ENCODE measurements at regions not wholly inside any gene's neighbourhood (a gene's known extent, or its start where the extent isn't known, plus 50 kb on each side); places are given as distances from the start of the nearest gene placed in this dataset.
"Not testable (repeated sequence)": the region's sequence is repeated elsewhere in the genome, so short reads cannot be mapped to it uniquely, and the experiment has no call there.

- H3K4me1 ChIP-seq (replicated peaks in 1 of 4; ENCODE audit: control insufficient read depth in 3 of 4, insufficient read depth in 4 of 4, low read length in 3 of 4); H3K23me2 ChIP-seq (ENCODE audit: low read depth, low read length); H3K14ac ChIP-seq (ENCODE audit: insufficient read length); H2BK20ac ChIP-seq (ENCODE audit: low read length); H2BK12ac ChIP-seq (ENCODE audit: low read depth, low read length); H3K4ac ChIP-seq (replicated peaks; ENCODE audit: insufficient read length, low read depth, low read length); H4K8ac ChIP-seq (ENCODE audit: extremely low read depth, insufficient read depth, low read length); H3K4me2 ChIP-seq (ENCODE audit: insufficient read depth in 1 of 2, low read depth in 2 of 2, low read length in 2 of 2); H3K4me3 ChIP-seq (ENCODE audit: extremely low read depth in 1 of 4, insufficient read depth in 2 of 4, low read depth in 3 of 4, low read length in 4 of 4); H3K79me2 ChIP-seq (ENCODE audit: control insufficient read depth in 1 of 2, insufficient read depth in 2 of 2, low read length in 2 of 2); H3K36me3 ChIP-seq (ENCODE audit: control insufficient read depth in 2 of 4, insufficient read depth in 4 of 4, low read length in 3 of 4); DNase-seq (ENCODE audit: low read depth in 1 of 2, low spot score in 2 of 2); H3K23ac ChIP-seq (ENCODE audit: insufficient read length); H3K9ac ChIP-seq (replicated peaks in 1 of 4; ENCODE audit: extremely low read depth in 1 of 4, low read depth in 3 of 4, low read length in 3 of 4); H3K9me3 ChIP-seq (ENCODE audit: insufficient read depth in 2 of 2, low read depth in 1 of 2, low read length in 1 of 2); H2BK15ac ChIP-seq (ENCODE audit: low read length); H2BK5ac ChIP-seq (ENCODE audit: low read depth, low read length); H3K79me1 ChIP-seq (ENCODE audit: low read depth, low read length); H4K91ac ChIP-seq (replicated peaks; ENCODE audit: insufficient read length, low read length); H3K27ac ChIP-seq (ENCODE audit: low read depth, low read length); FAIRE-seq; H3K27me3 ChIP-seq (replicated peaks in 1 of 4; ENCODE audit: control insufficient read depth in 3 of 4, extremely low read depth in 1 of 4, insufficient read depth in 3 of 4, low read length in 3 of 4); H4K5ac ChIP-seq (ENCODE audit: insufficient read length, low read depth, low read length); H4K20me1 ChIP-seq (replicated peaks in 1 of 2; ENCODE audit: control insufficient read depth in 1 of 2, insufficient read depth in 2 of 2, low read length in 2 of 2); H2AFZ ChIP-seq (ENCODE audit: low read length); H3K18ac ChIP-seq (ENCODE audit: extremely low read depth, low read length); H2BK120ac ChIP-seq (replicated peaks; ENCODE audit: low read depth, low read length); H3K56ac ChIP-seq (replicated peaks; ENCODE audit: insufficient read length, low read depth, low read length); H2AK5ac ChIP-seq (ENCODE audit: low read depth, low read length): not testable (repeated sequence)
- POLR2A ChIA-PET (ENCODE audit: partially characterized antibody): interaction anchor here (0.6 kb wide), 1 partner anchor 28 kb away, joined by 4 read pairs; no protein-coding TSS in a partner anchor
- CTCF ChIA-PET (ENCODE audit: partially characterized antibody): interaction anchor here (1.5 kb wide), 1 partner anchor 11 kb away, joined by 6 read pairs; no protein-coding TSS in a partner anchor
- WGBS, 2 experiments (ENCODE audit: extremely low coverage in 1 of 2, insufficient coverage in 1 of 2, insufficient read length in 1 of 2, insufficient replicate concordance in 2 of 2, low coverage in 1 of 2, low lambda C conversion rate in 2 of 2, missing lambda C conversion rate in 1 of 2): 83% methylated on average over 5 of the region's 5 CpGs; no CpG with 5 or more reads in 1 of the 2 experiments
Observed at GRCh38 chr5:91308157-91308556, 75.0 kb downstream of the ARRDC3 start.

Data from H1 (cell line).